PC-9 (cell line): ENCODE measurements at regions not wholly inside any gene's neighbourhood (a gene's known extent, or its start where the extent isn't known, plus 50 kb on each side); places are given as distances from the start of the nearest gene placed in this dataset.

Source experiments
- EZH2 ChIP-seq: fragments of 200-600 bp; sonication (generic); IDR thresholded peaks from 2 replicates; pipeline ENCODE4 v1.8.0; 2017; ENCODE audit warnings: antibody characterized with exemption, low read depth
- TF ChIP-seq, protein P1 (sequence below): fragments of 200-600 bp; sonication (generic); conservative IDR thresholded peaks from 2 replicates; pipeline ENCODE4 v1.6.1; 2017; ENCODE audit warnings: mixed run types, antibody characterized with exemption, mild to moderate bottlenecking, moderate library complexity

DNA sequence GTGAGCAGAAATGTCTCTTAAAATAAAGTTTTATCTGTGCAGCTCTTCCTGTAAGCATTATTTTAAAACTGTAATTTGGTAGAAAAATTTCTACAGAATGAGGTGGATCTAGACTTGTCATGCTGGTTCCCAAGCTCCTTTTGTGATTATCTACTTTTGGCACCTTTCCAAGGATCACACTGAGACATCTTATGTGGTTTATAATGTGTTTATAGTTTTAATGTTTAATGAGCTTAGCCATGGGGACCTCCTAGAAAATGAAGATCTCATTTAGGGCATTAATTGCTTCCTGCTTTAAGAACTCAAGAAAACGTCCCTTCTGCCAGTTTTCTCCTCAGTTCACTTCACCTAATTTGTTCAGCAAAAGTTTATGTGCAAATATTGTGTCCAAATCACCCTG, 468.4 kb downstream of the SUCLG1 start:
- TF ChIP-seq, protein P1, sequence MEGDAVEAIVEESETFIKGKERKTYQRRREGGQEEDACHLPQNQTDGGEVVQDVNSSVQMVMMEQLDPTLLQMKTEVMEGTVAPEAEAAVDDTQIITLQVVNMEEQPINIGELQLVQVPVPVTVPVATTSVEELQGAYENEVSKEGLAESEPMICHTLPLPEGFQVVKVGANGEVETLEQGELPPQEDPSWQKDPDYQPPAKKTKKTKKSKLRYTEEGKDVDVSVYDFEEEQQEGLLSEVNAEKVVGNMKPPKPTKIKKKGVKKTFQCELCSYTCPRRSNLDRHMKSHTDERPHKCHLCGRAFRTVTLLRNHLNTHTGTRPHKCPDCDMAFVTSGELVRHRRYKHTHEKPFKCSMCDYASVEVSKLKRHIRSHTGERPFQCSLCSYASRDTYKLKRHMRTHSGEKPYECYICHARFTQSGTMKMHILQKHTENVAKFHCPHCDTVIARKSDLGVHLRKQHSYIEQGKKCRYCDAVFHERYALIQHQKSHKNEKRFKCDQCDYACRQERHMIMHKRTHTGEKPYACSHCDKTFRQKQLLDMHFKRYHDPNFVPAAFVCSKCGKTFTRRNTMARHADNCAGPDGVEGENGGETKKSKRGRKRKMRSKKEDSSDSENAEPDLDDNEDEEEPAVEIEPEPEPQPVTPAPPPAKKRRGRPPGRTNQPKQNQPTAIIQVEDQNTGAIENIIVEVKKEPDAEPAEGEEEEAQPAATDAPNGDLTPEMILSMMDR, result no peak
- TF ChIP-seq EZH2, result no peak
